GM19455 (cell line): ENCODE measurements at regions not wholly inside any gene's neighbourhood (a gene's known extent, or its start where the extent isn't known, plus 50 kb on each side); places are given as distances from the start of the nearest gene placed in this dataset.

Source experiments
- ATAC-seq: cut with Tn5 transposase; IDR thresholded peaks from one replicate; pipeline ENCODE4 v1.9.1; 2021; ENCODE audit not compliant: unreplicated experiment

DNA sequence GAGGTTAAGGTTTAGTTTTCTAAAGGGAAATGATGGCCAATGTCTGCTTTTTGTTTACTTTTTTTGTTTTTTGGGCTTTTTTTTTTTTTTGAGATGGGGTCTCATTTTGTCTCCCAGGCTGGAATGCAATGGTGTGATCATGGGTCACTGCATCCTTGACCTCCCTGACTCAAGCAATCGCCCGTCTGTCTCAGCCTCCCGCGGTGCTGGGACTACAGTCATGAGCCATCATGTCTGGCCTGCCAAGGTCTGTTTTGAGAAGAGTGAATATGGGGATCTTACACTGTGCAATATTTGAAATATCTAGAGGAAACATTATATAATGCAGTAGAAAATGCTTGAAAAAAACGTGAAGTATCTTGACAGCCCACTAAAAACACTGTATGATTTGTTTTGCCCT lies 162.5 kb downstream of the GASK1B start:
- ATAC-seq: no peak

DNA sequence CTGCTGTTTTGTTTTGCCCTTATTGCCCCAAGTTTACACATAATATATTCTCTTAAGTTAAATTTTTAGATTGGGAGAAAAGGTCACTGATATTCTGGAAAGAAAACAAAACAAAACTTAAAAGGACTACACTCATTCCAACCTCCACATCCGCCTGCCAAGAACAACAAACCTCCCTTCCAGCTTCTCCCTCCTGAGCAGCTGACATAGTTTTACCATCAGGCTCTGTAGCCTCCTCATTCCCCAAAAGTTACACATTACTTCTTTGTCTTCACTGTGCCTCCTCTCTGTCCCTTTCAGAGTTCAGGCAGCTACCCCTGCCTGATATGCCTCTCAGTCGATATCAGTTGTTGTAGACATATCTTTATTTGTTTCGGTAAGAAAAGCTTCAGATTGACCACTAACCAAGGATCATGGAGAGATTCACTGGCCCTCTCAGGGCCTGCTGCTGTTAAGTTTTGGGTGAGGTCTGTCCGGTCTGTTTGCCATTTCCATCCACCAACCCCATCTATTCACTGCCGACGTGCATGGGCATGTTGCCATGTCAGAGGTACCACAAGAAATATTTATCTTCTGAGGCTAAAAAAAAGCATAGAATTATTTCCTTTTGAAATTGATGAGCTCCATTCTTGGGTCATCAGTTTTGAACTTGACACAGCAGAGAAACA lies 164.1 kb downstream of the GASK1B start:
- ATAC-seq: no peak

DNA sequence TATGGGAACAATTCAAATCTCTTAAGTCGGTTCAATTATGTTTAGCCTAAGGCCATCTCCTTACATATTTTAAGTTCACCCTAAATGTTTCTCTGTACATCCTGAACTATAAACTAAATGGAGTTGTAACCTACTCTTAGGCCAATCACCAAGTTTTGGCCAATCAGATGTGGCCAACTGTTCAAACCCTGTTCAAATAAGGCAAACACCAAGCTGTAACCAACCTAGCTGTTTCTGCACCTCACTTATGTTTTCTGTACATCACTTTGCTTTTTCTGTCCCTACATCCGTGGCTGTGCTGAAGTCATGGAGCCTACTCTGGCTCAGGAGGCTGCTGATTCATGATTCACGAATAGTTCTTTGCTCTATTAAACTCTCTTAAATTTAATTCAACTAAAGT lies 165.3 kb downstream of the GASK1B start:
- no peak for ATAC-seq

DNA sequence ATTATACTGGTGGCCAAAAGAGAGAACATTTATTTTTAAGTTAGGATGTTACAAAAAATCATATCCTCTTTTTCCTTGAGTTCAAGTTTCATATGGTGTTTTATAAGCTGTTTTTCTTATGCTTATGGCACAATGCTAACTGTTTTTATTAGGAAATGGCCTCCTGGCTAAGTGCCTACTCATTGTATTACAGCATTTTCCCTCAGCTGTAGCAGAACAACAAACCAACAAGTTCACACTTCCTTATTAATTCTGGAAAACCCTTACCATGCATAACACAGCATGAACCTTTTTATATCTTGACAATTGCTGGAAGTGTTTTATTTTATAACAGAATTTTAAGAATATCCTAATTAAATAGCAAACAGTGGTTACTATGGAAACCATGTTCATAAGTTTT lies 165.8 kb downstream of the GASK1B start:
- ATAC-seq: no peak

DNA sequence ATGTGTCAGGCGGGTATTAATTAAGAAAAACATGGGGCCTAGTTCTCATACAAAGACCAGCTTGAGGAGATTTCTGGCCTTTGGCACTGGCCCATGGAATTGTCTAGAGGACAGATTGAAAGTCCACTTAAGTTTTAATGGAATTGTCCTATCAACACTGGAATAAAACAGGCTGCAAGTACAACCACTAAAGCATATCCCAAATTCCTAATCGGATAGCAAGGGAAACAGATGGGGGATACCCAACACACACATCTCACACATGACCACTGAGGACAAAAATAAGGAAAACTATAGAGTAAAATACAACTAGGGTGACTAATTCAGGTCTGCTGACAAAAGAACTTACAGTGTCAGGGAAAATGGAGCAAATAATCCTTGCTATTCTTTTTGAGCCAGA lies 167.8 kb downstream of the GASK1B start:
- ATAC-seq: no peak

DNA sequence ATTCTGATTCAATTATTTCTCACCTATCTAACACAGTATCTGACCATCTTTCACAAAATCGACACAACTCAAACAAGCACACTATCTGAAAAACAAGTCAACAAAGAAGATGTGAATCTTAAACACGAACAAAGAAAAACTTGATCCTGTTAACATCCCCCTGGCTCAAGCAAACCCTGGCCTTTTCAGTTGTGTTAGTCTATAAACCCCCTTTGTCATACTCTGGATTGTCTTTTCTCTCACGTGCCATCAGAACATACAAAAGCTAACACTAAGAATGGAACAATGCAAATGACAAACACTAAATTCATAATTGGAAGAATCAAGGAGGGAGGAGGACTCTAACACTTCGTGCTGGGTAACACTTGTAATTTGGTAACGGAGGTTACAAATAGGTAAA lies 168.7 kb downstream of the GASK1B start:
- no peak for ATAC-seq

DNA sequence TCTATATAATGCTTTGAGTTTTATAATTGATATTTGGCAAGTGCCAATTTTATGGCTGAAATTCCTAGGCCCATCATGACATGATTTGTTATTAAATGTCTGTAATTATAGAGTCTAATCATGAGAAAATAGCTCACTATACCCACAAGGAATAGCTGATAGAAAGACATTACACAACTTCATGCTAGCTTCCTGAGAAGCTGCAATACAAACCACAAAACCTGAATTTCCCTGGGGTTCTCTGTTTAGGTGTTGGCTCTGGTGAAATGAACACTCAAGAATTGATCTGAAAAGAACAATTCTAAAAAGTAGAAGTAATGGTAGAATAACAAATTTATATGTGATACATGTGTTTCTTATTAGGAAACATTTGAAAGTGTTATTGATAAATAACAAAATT lies 169.6 kb downstream of the GASK1B start:
- ATAC-seq: no peak

DNA sequence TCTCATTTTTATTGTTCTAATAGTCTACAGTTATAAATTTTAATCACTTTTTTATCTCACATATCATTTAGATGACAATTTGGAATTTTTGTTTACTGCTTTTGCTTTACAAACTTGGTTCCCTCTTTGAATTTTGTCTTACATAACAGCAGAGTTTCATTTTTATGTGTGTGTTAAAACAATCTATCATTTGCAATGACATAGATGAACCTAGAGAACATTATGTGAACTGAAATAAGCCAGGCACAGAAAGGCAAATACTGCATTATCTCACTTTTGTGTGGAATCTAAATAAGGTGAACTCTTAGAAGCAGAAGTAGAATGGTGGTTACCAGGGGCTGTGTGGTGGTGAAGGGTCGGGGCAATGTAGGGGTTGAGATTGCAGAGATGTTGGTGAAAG lies 170.7 kb downstream of the GASK1B start:
- ATAC-seq: no peak

DNA sequence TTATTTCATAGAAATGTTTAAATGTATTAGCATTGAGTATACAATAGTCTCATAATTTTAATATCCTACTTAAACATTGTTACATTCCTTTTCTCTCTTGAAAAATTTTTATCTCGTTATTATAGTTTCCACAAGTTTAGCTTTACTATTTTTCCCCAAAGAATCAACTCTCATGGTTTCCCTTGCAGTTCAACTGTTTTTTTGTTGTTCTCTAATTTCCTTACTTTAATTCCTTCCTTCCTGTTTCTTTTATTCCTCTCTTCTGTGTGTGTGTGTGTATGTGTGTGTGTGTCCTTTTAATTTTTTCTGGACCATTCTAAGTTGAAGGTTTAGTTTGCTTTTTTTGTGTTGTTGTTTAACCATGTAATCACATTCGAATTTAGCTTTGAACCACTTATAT lies 171.1 kb downstream of the GASK1B start:
- no peak for ATAC-seq

DNA sequence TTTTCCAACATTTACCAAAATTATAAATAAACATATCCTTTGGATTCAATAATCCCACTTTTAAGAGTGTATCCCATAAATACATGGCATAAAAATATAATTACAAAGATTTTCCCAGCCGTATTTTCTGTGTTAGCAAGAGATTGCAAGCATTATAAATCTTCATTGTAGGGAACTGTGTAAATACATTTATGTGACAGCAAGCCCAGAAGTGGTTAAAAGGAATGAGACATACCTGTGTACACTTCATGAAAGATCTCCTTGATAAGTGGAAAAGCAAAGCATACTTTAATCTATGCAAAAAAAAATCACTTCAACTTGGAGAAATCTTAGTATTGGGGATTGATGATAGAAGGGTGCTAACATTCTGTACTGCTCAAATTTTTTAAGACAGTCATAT lies 173.1 kb downstream of the GASK1B start:
- no peak for ATAC-seq

DNA sequence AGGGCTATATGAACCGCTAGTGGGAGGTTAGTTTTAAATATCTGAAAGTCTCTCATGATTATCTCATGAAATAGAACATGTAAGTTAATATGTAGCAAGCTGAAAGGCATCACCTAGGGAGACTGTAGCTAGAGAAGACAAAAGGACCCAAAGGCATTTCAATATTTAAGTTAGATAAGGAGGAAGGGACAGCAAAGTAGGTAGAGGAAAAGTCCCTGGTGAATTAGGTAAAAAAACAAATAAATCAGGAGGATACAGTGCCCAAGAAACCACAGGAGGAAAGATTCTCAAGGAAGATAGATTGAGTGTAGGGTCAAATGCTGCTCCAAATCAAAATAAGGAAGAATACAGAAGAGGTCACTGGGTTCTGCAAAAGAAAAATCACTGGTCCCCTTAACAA lies 175.5 kb downstream of the GASK1B start:
- ATAC-seq: no peak

DNA sequence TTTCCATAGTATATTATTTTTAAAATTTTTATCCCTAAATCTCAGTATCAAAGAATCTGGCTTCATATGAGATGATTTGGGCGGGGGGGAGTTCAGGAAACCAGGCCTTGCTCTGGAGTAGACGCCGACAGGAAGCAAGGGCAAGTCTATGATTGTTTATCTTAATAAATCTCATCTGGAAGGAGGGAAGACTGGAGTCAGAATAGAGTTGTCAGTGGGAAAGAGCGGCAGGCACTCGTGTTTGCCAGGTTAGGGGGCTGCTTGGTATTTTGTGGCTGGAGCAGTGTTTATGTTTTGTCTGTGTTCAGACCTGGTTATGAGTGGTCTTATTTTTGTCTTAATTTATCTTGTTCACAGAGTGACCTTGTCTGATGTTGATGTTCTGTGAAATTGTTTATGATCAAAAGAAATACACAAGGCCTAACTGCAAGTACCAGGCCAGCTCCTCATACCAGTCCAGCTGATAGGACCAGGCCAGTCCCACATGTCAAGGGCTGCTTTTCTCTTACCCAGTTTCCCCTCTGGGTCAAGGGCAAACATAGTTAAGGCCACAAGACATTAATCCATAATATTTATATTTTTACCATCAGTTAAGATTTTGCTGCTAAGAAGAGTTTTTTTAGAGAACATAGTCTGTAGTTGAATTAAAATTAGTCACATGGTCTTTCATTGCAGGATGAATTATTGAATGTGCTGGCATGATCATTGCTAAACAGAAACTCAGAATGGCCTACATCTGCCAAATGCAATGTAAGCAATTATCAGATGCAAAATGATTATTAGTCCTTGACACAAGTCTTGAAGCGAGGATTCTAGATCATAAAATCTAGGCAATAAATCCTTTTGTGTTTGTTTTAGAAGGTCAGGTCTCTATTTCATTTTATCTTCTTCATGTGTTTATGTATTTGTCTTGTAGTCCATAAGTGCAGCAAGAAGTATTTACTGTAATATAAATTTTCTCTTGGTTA lies 176.5 kb downstream of the GASK1B start:
- no peak for ATAC-seq

DNA sequence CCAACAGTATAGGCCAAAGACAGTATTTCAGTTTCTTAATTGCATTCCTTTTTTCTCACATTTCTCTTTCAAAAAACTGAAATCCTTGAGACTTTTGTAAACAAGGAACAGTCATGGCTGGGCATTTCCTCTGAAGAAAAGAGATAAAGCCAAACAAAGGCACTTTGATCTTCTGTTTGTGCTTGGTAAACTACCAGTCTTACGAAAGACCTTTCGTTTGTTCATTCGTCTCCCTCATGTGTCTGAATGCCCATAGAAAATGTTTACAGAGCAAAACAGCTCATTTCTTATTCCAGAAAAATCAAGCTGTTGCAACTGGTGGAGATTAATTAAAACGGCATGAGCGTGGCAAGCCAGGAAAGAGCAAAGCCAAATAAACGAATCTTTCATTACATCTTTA lies 178.0 kb downstream of the GASK1B start:
- no peak for ATAC-seq

DNA sequence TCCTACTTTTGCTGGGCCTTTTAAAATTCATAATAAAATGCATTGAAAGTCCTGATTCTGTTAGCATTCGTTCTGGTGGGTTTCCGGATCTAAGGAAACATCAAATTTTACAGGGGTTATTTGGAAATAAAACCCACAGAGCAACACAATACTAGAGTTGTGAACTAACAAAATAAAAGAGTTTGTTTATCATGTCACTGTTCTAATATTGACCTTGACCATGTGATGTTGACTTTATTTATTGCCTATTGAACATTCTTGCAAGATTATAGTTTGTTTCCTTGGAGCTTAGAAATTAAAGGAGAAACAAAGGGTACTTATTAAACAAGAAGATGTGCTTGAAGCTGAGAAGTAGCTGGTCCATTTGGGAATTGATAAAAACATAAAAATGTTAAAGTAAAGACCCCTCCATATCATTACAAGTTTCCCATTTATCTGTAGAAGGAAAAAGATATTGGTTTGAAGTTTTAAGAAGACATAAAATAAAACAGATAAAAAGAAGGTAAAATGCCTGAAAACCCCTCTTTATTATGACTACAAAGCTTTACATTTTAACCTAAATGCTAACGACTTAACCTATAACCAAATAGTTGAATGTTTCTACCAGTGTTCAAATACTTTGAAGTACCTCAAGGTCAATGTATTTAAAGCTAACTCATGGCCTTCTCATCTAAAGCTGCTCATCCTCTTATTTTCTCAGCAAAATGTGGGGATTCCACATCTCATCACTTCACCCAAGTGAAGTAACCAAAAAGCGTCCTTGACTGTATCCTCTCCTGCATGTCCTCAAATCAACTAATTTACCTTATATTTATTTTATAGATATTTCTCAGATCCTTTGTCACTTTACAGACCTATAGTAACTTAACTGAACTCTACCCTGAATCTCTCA lies 179.6 kb downstream of the GASK1B start:
- ATAC-seq: no peak

DNA sequence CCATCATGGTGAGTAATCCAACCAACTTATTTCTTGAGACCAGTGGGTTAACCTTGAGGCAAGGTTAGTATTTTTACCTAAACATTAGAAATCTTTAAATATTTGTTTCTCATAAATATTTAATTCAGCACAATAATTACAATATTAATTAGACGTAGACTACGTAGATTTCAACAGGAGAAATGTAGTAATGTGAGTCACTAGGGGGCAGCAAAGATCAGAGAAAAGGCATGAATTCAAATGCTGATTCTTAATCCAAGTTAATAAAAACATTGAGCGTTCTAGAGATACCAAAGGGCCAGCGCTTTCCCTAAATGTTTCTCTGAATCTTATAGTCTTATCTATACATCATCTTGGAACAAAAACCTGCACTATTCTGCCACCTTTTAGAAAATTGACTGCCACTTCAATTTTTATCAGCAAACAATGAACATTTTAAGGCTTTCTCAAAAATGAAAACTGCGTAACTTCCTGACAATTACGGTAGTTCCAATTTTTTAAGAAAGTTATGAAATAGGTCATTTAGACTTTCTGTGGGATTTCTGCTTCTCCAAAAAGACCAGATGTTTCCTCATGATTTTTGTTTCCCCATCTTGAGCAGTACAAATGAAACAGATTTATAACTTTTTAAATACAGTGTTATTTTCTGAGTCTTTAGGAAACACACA lies 180.7 kb downstream of the GASK1B start:
- ATAC-seq: no peak

DNA sequence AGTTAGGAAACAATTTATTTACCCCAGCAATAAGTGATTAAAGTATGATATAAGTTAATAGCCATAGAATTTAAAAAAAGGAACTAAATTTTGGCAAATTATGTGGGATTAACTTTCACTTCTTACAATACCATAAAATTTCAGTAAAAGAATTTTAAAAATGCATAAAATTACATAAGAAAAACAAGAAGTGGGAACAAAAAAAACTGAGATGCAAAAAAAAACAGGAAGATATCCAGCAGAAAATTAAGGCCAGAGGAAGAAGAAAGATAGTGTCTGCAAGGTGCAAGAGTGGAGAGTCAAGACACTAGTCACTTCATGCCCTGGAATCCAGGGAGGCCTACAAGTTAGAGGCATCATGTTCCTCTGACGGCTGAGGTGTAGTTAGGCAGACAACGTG lies 184.2 kb downstream of the GASK1B start:
- ATAC-seq: no peak

DNA sequence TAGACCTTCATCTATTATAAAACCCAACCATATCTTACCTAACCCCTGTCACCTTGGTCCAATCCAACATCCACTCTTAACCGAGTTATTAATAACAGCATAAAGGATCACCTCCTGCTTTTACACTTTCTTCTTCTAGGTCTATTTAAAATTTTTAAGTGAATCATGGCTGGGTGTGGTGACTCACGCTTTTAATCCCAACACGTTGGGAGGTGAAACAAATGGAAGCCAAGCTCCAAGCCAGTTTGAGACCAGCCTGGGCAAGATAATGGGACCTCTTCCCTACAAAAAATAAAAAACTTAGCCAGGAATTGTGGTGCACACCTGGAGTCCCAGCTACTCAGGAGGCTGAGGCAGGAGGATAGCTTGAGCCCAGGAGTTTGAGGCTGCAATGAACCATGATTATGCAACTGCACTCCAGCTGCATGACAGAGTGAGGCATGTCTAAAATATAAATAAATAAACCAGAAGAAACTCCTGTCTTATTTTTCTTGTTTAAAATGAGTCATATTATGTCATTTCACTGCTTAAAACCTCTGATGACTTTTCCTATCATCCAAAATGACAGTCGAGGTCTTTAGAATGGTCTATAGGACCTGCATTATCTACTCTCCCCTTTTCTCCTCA lies 188.4 kb downstream of the GASK1B start:
- no peak for ATAC-seq

DNA sequence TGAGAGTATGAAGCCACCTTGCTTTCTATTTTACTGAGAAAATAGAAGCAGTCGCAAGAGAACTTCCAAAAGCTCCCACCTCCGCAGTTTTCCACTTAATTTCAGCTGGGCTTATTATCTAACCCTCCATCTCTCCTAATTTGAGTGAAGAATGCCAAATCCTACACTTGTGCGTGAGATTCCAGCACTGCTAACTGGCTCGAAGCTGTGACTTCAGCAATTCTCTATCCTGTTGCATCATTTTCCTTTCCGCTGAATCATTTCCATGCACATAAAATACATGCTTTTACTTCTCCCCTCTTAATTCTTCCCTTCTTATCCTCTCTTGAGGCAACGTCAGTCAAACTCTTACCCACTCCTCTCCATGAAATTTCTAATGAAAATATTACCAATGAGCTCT lies 189.5 kb downstream of the GASK1B start:
- ATAC-seq: no peak

DNA sequence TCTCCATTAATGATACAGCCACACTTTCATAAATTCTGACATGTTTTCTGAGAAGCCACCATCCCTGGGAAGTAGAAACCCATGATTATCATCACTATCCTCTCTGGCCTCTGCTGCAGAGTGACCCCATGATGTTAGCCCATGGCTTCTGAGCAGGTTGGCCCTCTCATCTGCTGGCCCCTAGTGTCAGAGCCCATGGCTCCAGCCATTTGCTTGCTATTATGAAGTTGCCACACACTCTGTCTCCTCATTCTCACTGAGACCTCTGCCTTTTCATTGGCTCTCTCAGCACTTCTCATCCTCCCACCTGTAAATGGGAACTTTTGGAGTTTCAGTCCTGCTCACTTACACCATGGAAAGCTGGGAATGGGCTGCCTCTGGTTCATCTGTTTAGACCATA lies 192.7 kb downstream of the GASK1B start:
- no peak for ATAC-seq

DNA sequence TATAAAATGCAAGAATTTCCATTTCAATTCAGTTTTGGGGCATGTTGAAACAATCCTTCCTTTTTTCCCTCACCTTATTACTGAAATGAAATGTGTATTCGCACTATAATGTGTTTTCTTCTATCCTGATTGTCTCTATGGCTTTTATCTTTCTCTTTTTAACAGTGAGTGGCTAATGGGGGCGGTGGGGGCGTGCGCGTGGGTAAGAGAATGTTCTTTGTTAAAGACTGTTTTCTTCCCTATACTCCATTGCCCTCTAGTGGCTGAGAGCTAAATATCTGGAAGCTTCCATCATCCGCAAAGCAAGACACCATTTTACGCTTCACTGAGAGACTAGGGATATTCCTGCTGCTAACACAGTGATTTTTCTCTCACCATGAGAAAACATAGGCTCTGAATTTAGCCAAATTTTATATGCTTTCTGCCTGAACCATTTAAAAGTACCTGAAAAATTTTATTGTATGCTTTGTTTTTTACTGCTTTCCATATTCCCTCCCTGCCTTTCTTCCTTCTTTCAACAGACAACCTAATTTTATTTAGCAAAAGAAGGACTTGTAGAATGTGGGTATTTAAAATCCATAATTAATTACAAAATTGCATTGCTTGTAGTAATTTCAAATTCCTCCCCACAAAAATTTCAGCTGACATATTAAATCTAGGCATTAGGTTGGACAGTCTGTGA lies 194.0 kb downstream of the GASK1B start:
- ATAC-seq: peak; percentile 96
